ENCODE measurements at regions not wholly inside any gene's neighbourhood (a gene's known extent, or its start where the extent isn't known, plus 50 kb on each side); places are given as distances from the start of the nearest gene placed in this dataset.
"Not testable (repeated sequence)": the region's sequence is repeated elsewhere in the genome, so short reads cannot be mapped to it uniquely, and the experiment has no call there.

DNA sequence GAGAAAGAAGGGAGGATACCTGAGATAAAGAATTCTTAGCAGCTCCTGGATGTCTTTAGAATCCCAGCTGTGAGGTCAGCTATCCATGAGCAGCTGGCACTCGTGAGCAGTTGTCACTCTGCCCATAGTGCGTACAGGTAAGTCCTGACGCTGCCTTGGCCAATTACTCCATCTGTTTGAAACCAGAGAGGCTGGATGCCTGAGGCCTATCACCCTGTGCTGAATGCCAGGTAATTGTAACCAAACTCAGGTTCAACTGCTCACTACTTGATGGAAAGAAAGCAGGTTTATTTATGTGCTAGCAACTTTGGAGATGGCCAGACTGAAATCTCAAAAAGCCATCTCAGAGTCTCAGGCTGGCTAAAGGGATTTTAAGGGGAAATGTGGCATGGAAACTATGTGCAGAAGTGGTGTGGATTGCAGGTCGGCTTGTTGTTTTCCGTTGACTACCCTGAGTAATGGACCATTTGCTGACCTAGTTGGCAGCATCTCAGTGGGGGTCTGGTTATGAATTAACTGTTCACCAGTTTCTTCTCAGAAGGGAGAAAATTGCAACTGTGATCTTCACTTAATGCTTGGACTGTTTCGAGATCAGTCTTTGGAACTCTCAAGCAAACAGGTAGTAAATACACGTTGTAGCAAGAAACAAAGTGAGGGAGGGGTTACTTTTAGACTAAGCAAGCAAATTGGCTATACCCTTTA is 1614.0 kb upstream of the PCDH10 start:
- DNase-seq (ENCODE audit: low read depth in 4 of 6, low spot score in 6 of 6) = no peak
- Histone ChIP-seq H3K27me3 (ENCODE audit: control insufficient read depth, insufficient read depth, low read length) (no peaks in the 10 kb centered on the region), H3K4me1 (ENCODE audit: control insufficient read depth, insufficient read depth, low read length) (no peaks in the 10 kb centered on the region), H3K4me3 (ENCODE audit: low read depth, low read length) (no peak overlapping the region), H3K27ac (ENCODE audit: low read depth, low read length) (no peak overlapping the region), H3K9me3 (ENCODE audit: control insufficient read depth, insufficient read depth, low read length) (no peaks in the 10 kb centered on the region), H3K36me3 (ENCODE audit: control insufficient read depth, insufficient read depth, low read length) (no peaks in the 10 kb centered on the region)
- 86% methylated on average over 5 of the region's 7 CpGs for WGBS (ENCODE audit: insufficient coverage)

DNA sequence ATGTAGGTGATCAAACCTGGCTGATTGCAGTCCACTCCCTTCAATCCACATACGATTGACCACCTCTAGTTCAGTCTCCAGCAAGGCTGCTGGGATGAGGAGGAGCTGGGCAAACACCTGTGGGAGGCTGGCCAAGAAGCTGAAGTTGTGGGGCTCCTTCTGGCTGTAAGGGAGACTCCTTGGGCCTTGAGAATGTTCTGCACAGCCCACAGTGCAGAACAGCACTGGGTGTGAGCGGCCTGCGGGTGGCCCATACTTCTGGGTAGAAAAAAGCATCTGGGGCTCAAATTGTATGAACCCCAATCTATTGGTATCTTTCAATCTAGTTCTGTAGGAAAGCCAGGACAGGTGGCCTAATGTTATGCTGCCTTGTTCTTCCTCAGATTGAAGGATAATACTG is 1608.8 kb upstream of the PCDH10 start:
- no peak for DNase-seq (ENCODE audit: low read depth in 4 of 6, low spot score in 6 of 6)
- H3K4me3 ChIP-seq (ENCODE audit: low read depth, low read length) = no peak overlapping the region
- H3K4me1 ChIP-seq (ENCODE audit: control insufficient read depth, insufficient read depth, low read length) = no peaks in the 10 kb centered on the region
- WGBS (ENCODE audit: insufficient coverage) = no CpG with 5 or more reads among the region's 3 CpGs
- H3K27ac ChIP-seq (ENCODE audit: low read depth, low read length) = no peak overlapping the region
- no peaks in the 10 kb centered on the region for H3K27me3 ChIP-seq (ENCODE audit: control insufficient read depth, insufficient read depth, low read length)
- H3K36me3 ChIP-seq (ENCODE audit: control insufficient read depth, insufficient read depth, low read length) = no peaks in the 10 kb centered on the region
- no peaks in the 10 kb centered on the region for H3K9me3 ChIP-seq (ENCODE audit: control insufficient read depth, insufficient read depth, low read length)

- H3K4me3 ChIP-seq (ENCODE audit: low read depth, low read length) = no peak overlapping the region
- WGBS (ENCODE audit: insufficient coverage) = no CpG with 5 or more reads among the region's 7 CpGs
- H3K27me3 ChIP-seq (ENCODE audit: control insufficient read depth, insufficient read depth, low read length) = no peaks in the 10 kb centered on the region
- H3K4me1 ChIP-seq (ENCODE audit: control insufficient read depth, insufficient read depth, low read length) = no peaks in the 10 kb centered on the region
- H3K36me3 ChIP-seq (ENCODE audit: control insufficient read depth, insufficient read depth, low read length) = no peaks in the 10 kb centered on the region
- H3K27ac ChIP-seq (ENCODE audit: low read depth, low read length) = no peak overlapping the region
- H3K9me3 ChIP-seq (ENCODE audit: control insufficient read depth, insufficient read depth, low read length) = peaks cover 2% of the 10 kb centered on the region
- no peak for DNase-seq (ENCODE audit: low read depth in 4 of 6, low spot score in 6 of 6)
These were observed 1601.5 kb upstream of the PCDH10 start for GRCh38 chr4:131547506-131547981.

- no peak for DNase-seq (ENCODE audit: low read depth in 4 of 6, low spot score in 6 of 6)
- H3K9me3 ChIP-seq (ENCODE audit: control insufficient read depth, insufficient read depth, low read length) = peaks cover 2% of the 10 kb centered on the region
- H3K27me3 ChIP-seq (ENCODE audit: control insufficient read depth, insufficient read depth, low read length) = no peaks in the 10 kb centered on the region
- no peaks in the 10 kb centered on the region for H3K36me3 ChIP-seq (ENCODE audit: control insufficient read depth, insufficient read depth, low read length)
- no peaks in the 10 kb centered on the region for H3K4me1 ChIP-seq (ENCODE audit: control insufficient read depth, insufficient read depth, low read length)
- no peak overlapping the region for H3K27ac ChIP-seq (ENCODE audit: low read depth, low read length)
- no CpG with 5 or more reads among the region's 1 CpG for WGBS (ENCODE audit: insufficient coverage)
- no peak overlapping the region for H3K4me3 ChIP-seq (ENCODE audit: low read depth, low read length)
These were observed 1597.8 kb upstream of the PCDH10 start for GRCh38 chr4:131551306-131551705.

DNA sequence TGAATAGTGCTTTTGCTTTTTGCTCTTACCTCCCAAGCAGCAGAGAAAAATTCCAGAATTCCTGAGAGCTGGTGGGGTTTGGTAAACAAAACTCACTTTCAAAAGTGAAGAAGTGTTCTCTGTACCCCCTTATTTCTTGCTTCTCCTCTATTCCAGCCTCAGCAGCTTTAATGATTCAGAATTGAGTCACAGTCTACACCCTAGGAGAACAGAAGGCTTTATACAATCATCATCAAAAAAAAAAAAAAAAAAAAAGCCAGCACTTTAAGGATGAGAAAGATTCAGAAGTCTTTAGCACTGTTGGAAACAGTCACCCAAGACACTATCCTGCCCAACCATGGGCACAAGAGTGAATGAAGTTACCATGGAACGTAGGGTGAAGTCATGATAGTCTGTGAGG is 1583.1 kb upstream of the PCDH10 start:
- Histone ChIP-seq H3K27ac (ENCODE audit: low read depth, low read length) (no peak overlapping the region), H3K4me3 (ENCODE audit: low read depth, low read length) (no peak overlapping the region), H3K27me3 (ENCODE audit: control insufficient read depth, insufficient read depth, low read length) (no peaks in the 10 kb centered on the region), H3K36me3 (ENCODE audit: control insufficient read depth, insufficient read depth, low read length) (no peaks in the 10 kb centered on the region), H3K9me3 (ENCODE audit: control insufficient read depth, insufficient read depth, low read length) (no peaks in the 10 kb centered on the region), H3K4me1 (ENCODE audit: control insufficient read depth, insufficient read depth, low read length) (no peaks in the 10 kb centered on the region)
- DNase-seq (ENCODE audit: low read depth in 4 of 6, low spot score in 6 of 6) = no peak
- WGBS (ENCODE audit: insufficient coverage) = no CpG with 5 or more reads among the region's 1 CpG

GRCh38 chr4:131584587-131584986 is 1564.5 kb upstream of the PCDH10 start:
- Histone ChIP-seq H3K4me1 (ENCODE audit: control insufficient read depth, insufficient read depth, low read length) (no peaks in the 10 kb centered on the region), H3K27me3 (ENCODE audit: control insufficient read depth, insufficient read depth, low read length) (no peaks in the 10 kb centered on the region), H3K4me3 (ENCODE audit: low read depth, low read length) (no peak overlapping the region), H3K9me3 (ENCODE audit: control insufficient read depth, insufficient read depth, low read length) (no peaks in the 10 kb centered on the region), H3K27ac (ENCODE audit: low read depth, low read length) (no peak overlapping the region), H3K36me3 (ENCODE audit: control insufficient read depth, insufficient read depth, low read length) (no peaks in the 10 kb centered on the region)
- no peak for DNase-seq (ENCODE audit: low read depth in 4 of 6, low spot score in 6 of 6)
- 93% methylated on average over 5 of the region's 5 CpGs for WGBS (ENCODE audit: insufficient coverage)

DNA sequence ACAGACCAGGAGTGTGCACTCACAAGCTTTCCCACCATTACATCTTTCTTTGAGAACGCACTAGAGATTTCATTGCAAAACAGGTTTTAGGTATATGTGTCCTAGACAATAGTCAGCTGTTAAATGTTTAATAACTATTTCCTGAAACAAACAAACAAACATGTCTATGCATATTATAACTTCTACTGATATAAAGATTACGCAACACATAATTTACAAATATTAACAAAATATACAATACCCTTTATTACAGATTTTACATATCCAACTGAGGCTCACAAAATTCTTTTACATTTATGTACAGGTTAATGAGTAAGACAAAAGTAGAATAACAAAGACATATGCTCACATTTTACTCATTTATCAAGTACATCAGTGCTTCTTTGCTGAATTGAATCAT is 1554.0 kb upstream of the PCDH10 start:
- no peaks in the 10 kb centered on the region for H3K4me1 ChIP-seq (ENCODE audit: control insufficient read depth, insufficient read depth, low read length)
- no CpG with 5 or more reads among the region's 2 CpGs for WGBS (ENCODE audit: insufficient coverage)
- H3K27ac ChIP-seq (ENCODE audit: low read depth, low read length) = no peak overlapping the region
- no peak for DNase-seq (ENCODE audit: low read depth in 4 of 6, low spot score in 6 of 6)
- H3K36me3 ChIP-seq (ENCODE audit: control insufficient read depth, insufficient read depth, low read length) = no peaks in the 10 kb centered on the region
- H3K4me3 ChIP-seq (ENCODE audit: low read depth, low read length) = no peak overlapping the region
- no peaks in the 10 kb centered on the region for H3K27me3 ChIP-seq (ENCODE audit: control insufficient read depth, insufficient read depth, low read length)
- H3K9me3 ChIP-seq (ENCODE audit: control insufficient read depth, insufficient read depth, low read length) = peaks cover 1% of the 10 kb centered on the region

DNA sequence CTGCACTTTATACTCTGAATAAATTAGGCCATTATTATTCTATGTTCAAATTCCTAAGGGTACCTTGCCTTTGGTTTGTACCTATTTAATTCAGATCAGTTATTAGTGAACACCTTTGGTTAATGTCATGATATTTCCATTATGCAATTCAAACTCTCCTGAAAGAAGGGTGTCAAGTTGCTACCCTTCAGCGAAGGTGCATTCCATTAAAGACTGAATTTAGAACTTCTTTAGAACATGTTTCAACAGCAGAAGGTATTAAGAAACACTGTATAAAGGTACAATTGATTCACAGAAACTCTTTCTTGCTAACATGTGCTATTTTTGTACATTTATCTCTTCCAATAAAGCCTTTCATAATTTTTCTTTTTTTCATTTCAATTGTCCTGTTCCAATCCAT is 1545.4 kb upstream of the PCDH10 start:
- no CpG with 5 or more reads among the region's 1 CpG for WGBS (ENCODE audit: insufficient coverage)
- Histone ChIP-seq H3K9me3 (ENCODE audit: control insufficient read depth, insufficient read depth, low read length) (no peaks in the 10 kb centered on the region), H3K27ac (ENCODE audit: low read depth, low read length) (no peak overlapping the region), H3K36me3 (ENCODE audit: control insufficient read depth, insufficient read depth, low read length) (no peaks in the 10 kb centered on the region), H3K4me3 (ENCODE audit: low read depth, low read length) (no peak overlapping the region), H3K4me1 (ENCODE audit: control insufficient read depth, insufficient read depth, low read length) (no peaks in the 10 kb centered on the region), H3K27me3 (ENCODE audit: control insufficient read depth, insufficient read depth, low read length) (no peaks in the 10 kb centered on the region)
- no peak for DNase-seq (ENCODE audit: low read depth in 4 of 6, low spot score in 6 of 6)

- no peaks in the 10 kb centered on the region for H3K36me3 ChIP-seq (ENCODE audit: control insufficient read depth, insufficient read depth, low read length)
- H3K27me3 ChIP-seq (ENCODE audit: control insufficient read depth, insufficient read depth, low read length) = no peaks in the 10 kb centered on the region
- no peak overlapping the region for H3K4me3 ChIP-seq (ENCODE audit: low read depth, low read length)
- no peak for DNase-seq (ENCODE audit: low read depth in 4 of 6, low spot score in 6 of 6)
- H3K9me3 ChIP-seq (ENCODE audit: control insufficient read depth, insufficient read depth, low read length) = no peaks in the 10 kb centered on the region
- H3K27ac ChIP-seq (ENCODE audit: low read depth, low read length) = no peak overlapping the region
- H3K4me1 ChIP-seq (ENCODE audit: control insufficient read depth, insufficient read depth, low read length) = no peaks in the 10 kb centered on the region
These were observed 1540.1 kb upstream of the PCDH10 start for GRCh38 chr4:131609039-131609438.

GRCh38 chr4:131610517-131610916 is 1538.6 kb upstream of the PCDH10 start:
- no CpG with 5 or more reads among the region's 1 CpG for WGBS (ENCODE audit: insufficient coverage)
- not testable (repeated sequence) for H3K27ac ChIP-seq (ENCODE audit: low read depth, low read length); H3K9me3 ChIP-seq (ENCODE audit: control insufficient read depth, insufficient read depth, low read length); DNase-seq (ENCODE audit: low read depth in 4 of 6, low spot score in 6 of 6); H3K36me3 ChIP-seq (ENCODE audit: control insufficient read depth, insufficient read depth, low read length); H3K27me3 ChIP-seq (ENCODE audit: control insufficient read depth, insufficient read depth, low read length); H3K4me1 ChIP-seq (ENCODE audit: control insufficient read depth, insufficient read depth, low read length); H3K4me3 ChIP-seq (ENCODE audit: low read depth, low read length)

All from spinal cord (tissue), 9 donors.